Osteoblast (primary cell): ENCODE measurements at regions not wholly inside any gene's neighbourhood (a gene's known extent, or its start where the extent isn't known, plus 50 kb on each side); places are given as distances from the start of the nearest gene placed in this dataset.

Source experiments
- DNase-seq: peaks from one replicate; pipeline ENCODE4 v3.0.0; 2011; ENCODE audit warnings: low spot score, mixed read lengths; ENCODE audit not compliant: insufficient read length; ENCODE audit errors: missing footprints
- H2AFZ ChIP-seq: 2 replicates; pipeline ENCODE4 v1.6.0; 2011; ENCODE audit warnings: mild to moderate bottlenecking, low read length
- H3K27ac ChIP-seq: 2 replicates; pipeline ENCODE4 v1.5.1; 2011; ENCODE audit warnings: mild to moderate bottlenecking, low read depth, low read length, moderate library complexity
- H3K27me3 ChIP-seq: 2 replicates; pipeline ENCODE4 v1.6.0; 2012; ENCODE audit warnings: mild to moderate bottlenecking, control low read depth, inconsistent platforms, low read length, moderate library complexity; ENCODE audit not compliant: insufficient read depth
- H3K36me3 ChIP-seq: 2 replicates; pipeline ENCODE4 v1.5.1; 2011; ENCODE audit warnings: mild to moderate bottlenecking, low read length, control low read depth, moderate library complexity; ENCODE audit not compliant: insufficient read depth
- H3K4me1 ChIP-seq: 2 replicates; pipeline ENCODE4 v1.5.1; 2011; ENCODE audit warnings: mild to moderate bottlenecking, low read length, control low read depth, moderate library complexity; ENCODE audit not compliant: insufficient read depth
- H3K4me2 ChIP-seq: 2 replicates; pipeline ENCODE4 v1.6.0; 2011; ENCODE audit warnings: mild to moderate bottlenecking, low read length; ENCODE audit not compliant: insufficient read depth
- H3K4me3 ChIP-seq: fragments of 200-600 bp; sonication (generic); 3 replicates; pipeline ENCODE4 v1.5.1; 2012; ENCODE audit warnings: mild to moderate bottlenecking, low read length, inconsistent platforms; ENCODE audit not compliant: insufficient read depth
- H3K79me2 ChIP-seq: 2 replicates; pipeline ENCODE4 v1.6.0; 2012; ENCODE audit warnings: mild to moderate bottlenecking, low read length, control low read depth, inconsistent platforms; ENCODE audit not compliant: insufficient read depth
- H3K9me3 ChIP-seq: 2 replicates; pipeline ENCODE4 v1.5.1; 2011; ENCODE audit warnings: low read depth, low read length, control low read depth
- H4K20me1 ChIP-seq: 2 replicates; pipeline ENCODE4 v1.6.0; 2012; ENCODE audit warnings: mild to moderate bottlenecking, low read length, control low read depth; ENCODE audit not compliant: insufficient read depth
- TF ChIP-seq, protein P1 (sequence below): IDR thresholded peaks from 2 replicates; pipeline ENCODE4 v1.5.1; 2011; ENCODE audit warnings: mild to moderate bottlenecking, low read depth, low read length, moderate library complexity; ENCODE audit errors: extremely low read depth

DNA sequence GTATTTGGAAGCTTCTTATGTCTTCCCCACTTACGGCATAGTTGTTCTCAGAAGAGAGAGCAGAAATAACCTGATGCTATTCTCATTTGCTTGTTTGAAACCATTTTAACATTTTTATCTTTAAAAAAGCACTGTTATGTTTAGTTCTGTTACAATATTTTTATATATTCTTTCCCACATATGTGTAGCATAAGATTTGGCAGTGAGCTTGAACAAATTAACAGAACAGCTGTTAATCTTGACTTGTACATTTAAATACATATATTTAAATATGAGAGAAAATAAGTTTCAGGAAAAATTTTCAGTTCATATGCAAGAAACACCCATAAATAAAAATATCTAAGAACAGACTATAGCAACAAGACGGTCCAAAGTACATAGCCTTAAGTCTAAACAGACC, 431.7 kb upstream of the IRAK1BP1 start:
- no peaks in the 10 kb centered on the region for H3K79me2 ChIP-seq
- DNase-seq, result no peak
- TF ChIP-seq, protein P1, sequence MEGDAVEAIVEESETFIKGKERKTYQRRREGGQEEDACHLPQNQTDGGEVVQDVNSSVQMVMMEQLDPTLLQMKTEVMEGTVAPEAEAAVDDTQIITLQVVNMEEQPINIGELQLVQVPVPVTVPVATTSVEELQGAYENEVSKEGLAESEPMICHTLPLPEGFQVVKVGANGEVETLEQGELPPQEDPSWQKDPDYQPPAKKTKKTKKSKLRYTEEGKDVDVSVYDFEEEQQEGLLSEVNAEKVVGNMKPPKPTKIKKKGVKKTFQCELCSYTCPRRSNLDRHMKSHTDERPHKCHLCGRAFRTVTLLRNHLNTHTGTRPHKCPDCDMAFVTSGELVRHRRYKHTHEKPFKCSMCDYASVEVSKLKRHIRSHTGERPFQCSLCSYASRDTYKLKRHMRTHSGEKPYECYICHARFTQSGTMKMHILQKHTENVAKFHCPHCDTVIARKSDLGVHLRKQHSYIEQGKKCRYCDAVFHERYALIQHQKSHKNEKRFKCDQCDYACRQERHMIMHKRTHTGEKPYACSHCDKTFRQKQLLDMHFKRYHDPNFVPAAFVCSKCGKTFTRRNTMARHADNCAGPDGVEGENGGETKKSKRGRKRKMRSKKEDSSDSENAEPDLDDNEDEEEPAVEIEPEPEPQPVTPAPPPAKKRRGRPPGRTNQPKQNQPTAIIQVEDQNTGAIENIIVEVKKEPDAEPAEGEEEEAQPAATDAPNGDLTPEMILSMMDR, result no peak
- no peaks in the 10 kb centered on the region for H3K36me3 ChIP-seq
- no peaks in the 10 kb centered on the region for H4K20me1 ChIP-seq
- H3K4me3 ChIP-seq, result no peak overlapping the region
- H3K27ac ChIP-seq, result no peak overlapping the region
- no peaks in the 10 kb centered on the region for H3K9me3 ChIP-seq
- no peaks in the 10 kb centered on the region for H3K27me3 ChIP-seq
- H2AFZ ChIP-seq, result no peak overlapping the region
- H3K4me2 ChIP-seq, result no peak overlapping the region
- H3K4me1 ChIP-seq, result no peaks in the 10 kb centered on the region

DNA sequence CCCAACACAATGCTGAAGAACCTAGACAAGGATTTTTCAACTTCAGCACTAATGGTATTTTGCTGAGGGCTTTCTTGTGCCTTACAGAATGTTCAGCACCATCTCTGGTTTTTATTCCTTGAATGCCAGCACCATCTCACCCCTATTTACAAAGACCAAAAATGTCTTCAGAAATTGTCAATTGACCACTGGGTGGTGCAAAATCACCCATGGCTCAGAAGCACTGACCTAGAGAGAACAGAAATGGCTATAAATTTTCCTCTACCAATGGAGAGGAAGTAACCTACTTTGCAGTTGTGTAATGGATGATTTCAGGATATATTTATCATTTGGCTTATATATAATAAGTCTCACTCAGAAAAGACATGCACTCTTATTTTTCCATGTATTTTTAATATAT, 431.0 kb upstream of the IRAK1BP1 start:
- Histone ChIP-seq H3K27me3 (no peaks in the 10 kb centered on the region), H3K4me1 (no peaks in the 10 kb centered on the region), H3K4me2 (no peak overlapping the region), H3K36me3 (no peaks in the 10 kb centered on the region), H3K79me2 (no peaks in the 10 kb centered on the region), H3K4me3 (no peak overlapping the region), H2AFZ (no peak overlapping the region), H3K9me3 (no peaks in the 10 kb centered on the region), H4K20me1 (no peaks in the 10 kb centered on the region), H3K27ac (no peak overlapping the region)
- no peak for DNase-seq
- TF ChIP-seq, protein P1, result peak; percentile 46

DNA sequence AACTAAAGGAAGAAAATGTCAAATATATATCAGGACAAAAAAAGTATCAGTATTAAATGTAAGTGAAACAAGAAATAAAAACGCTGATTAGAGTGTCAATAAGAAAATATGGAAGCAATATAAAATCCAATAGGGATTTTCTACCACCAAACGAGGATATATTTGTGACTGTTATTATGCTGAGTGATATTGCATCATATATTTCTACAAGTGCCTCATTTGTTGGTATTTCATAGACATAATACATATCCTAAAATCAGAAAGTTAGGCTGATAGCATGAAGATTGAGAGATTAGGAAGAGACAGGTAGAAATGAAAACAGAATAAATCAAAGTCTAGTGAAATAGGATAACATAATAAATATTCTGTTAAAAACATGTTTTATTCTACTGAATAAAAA, 429.2 kb upstream of the IRAK1BP1 start:
- Histone ChIP-seq H3K4me1 (no peaks in the 10 kb centered on the region), H3K36me3 (no peaks in the 10 kb centered on the region), H3K9me3 (no peaks in the 10 kb centered on the region), H4K20me1 (no peaks in the 10 kb centered on the region), H3K27ac (no peak overlapping the region), H2AFZ (no peak overlapping the region), H3K4me2 (no peak overlapping the region), H3K79me2 (no peaks in the 10 kb centered on the region), H3K4me3 (no peak overlapping the region), H3K27me3 (no peaks in the 10 kb centered on the region)
- TF ChIP-seq, protein P1, result no peak
- DNase-seq, result no peak

DNA sequence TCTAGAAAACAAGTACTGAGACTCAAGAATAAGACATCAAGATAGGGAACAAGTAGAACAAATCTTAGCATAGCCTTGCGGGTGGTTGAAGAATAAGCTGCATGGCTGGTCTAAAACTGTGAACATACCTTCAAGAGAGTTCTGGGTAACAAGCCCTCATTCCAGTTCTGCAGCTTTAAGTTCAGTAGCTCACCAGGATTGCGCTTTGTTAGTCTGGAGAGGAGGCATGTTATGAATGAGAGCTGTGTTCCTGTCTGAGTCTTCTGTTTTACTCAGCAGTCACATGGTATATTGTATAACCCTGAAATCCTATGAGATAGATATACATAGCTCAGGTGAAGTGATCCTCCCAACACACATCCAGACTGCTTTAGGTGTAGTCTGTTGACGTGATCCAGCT, 406.6 kb upstream of the IRAK1BP1 start:
- no peak overlapping the region for H3K27ac ChIP-seq
- no peak overlapping the region for H3K4me2 ChIP-seq
- no peak for DNase-seq
- no peaks in the 10 kb centered on the region for H3K36me3 ChIP-seq
- H3K4me3 ChIP-seq, result no peak overlapping the region
- H3K4me1 ChIP-seq, result no peaks in the 10 kb centered on the region
- no peak overlapping the region for H2AFZ ChIP-seq
- H3K9me3 ChIP-seq, result no peaks in the 10 kb centered on the region
- no peaks in the 10 kb centered on the region for H3K79me2 ChIP-seq
- H4K20me1 ChIP-seq, result no peaks in the 10 kb centered on the region
- TF ChIP-seq, protein P1, result no peak
- H3K27me3 ChIP-seq, result no peaks in the 10 kb centered on the region
